Neural cell (in vitro differentiated cells): ENCODE measurements at regions not wholly inside any gene's neighbourhood (a gene's known extent, or its start where the extent isn't known, plus 50 kb on each side); places are given as distances from the start of the nearest gene placed in this dataset.
"Not testable (repeated sequence)": the region's sequence is repeated elsewhere in the genome, so short reads cannot be mapped to it uniquely, and the experiment has no call there.

Experiments
- CTCF ChIP-seq: fragments of 450-650 bp; IDR thresholded peaks from 2 replicates; pipeline ENCODE4 v1.5.1; 2014; ENCODE audit warnings: antibody characterized with exemption, mild to moderate bottlenecking, moderate library complexity; ENCODE audit not compliant: poor library complexity, severe bottlenecking
- EZH2 ChIP-seq: fragments of 200-600, 300-800 bp; shearing (Covaris generic), sonication (generic); IDR thresholded peaks from 2 replicates; pipeline ENCODE4 v1.6.1; 2014; ENCODE audit warnings: antibody characterized with exemption, low read length, borderline replicate concordance, mild to moderate bottlenecking; ENCODE audit not compliant: insufficient read depth, poor library complexity, severe bottlenecking
- REST ChIP-seq: IDR thresholded peaks from 2 replicates; pipeline ENCODE4 v1.6.1; 2012; ENCODE audit warnings: borderline replicate concordance
- SMC3 ChIP-seq: fragments of 450-650 bp; conservative IDR thresholded peaks from 2 replicates; pipeline ENCODE4 v1.6.1; 2014; ENCODE audit warnings: antibody characterized with exemption, mild to moderate bottlenecking, moderate library complexity; ENCODE audit not compliant: poor library complexity

DNA sequence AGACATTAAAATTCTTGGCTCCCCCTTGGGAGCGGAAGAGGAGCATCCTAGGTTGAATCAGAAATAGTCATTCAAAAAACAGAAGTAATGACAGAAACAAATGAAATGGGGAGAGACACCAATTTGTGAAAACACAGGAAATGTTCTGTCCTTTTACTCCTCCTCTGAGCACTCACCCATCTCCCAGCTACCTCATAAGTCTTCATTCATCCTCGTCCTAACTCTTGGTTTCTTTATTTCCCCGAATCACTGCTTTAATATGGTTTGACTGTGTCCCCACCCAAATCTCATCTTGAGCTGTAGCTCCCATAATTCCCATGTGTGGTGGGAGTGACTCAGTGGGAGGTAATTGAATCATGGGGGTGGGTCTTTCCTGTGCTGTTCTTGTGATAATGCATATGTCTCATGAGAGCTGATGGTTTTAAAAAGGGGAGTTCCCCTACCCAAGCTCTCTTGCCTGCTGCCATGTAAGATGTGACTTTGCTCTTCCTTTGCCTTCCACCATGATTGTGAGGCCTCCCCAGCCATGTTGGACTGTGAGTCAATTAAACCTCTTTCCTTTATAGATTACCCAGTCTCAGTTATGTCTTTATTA lies 579.7 kb upstream of the CBLB start:
- not testable (repeated sequence) for TF ChIP-seq CTCF, SMC3, REST, EZH2
